Epithelial cell of proximal tubule (primary cell): ENCODE measurements at regions not wholly inside any gene's neighbourhood (a gene's known extent, or its start where the extent isn't known, plus 50 kb on each side); places are given as distances from the start of the nearest gene placed in this dataset.
"Not testable (repeated sequence)": the region's sequence is repeated elsewhere in the genome, so short reads cannot be mapped to it uniquely, and the experiment has no call there.

Experiments used
- DNase-seq: peaks from one replicate; pipeline ENCODE4 v3.0.0-alpha.2; 2011; ENCODE audit warnings: low read depth
- H3K4me3 ChIP-seq: 2 replicates; pipeline ENCODE4 v1.5.1; 2011; ENCODE audit warnings: low read depth, mild to moderate bottlenecking, low read length
- TF ChIP-seq, protein P1 (sequence below): conservative IDR thresholded peaks from 2 replicates; pipeline ENCODE4 v1.5.1; 2012; ENCODE audit warnings: low read depth, mild to moderate bottlenecking, low read length

DNA sequence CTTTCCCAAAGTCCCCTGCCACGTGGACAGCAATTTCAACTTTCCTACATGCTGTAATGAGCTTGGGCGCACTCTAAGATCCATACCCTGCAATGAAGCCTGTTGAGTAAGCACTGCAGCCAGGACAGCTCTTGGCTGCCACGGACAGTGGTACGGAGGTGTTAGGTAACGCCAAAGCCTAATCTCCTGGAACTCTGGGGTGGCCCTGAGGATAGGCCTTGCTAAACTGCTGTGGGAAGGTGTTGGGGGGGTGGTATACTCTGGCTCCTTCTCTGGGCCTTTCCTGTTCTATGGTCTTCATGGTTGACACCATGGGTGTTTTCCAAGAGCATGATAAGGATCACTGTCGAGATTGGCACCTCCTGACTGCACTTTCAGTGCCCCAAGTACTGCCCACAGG is 66.4 kb upstream of the PITX1 start:
- DNase-seq: no peak
- no peak overlapping the region for H3K4me3 ChIP-seq
- TF ChIP-seq, protein P1, sequence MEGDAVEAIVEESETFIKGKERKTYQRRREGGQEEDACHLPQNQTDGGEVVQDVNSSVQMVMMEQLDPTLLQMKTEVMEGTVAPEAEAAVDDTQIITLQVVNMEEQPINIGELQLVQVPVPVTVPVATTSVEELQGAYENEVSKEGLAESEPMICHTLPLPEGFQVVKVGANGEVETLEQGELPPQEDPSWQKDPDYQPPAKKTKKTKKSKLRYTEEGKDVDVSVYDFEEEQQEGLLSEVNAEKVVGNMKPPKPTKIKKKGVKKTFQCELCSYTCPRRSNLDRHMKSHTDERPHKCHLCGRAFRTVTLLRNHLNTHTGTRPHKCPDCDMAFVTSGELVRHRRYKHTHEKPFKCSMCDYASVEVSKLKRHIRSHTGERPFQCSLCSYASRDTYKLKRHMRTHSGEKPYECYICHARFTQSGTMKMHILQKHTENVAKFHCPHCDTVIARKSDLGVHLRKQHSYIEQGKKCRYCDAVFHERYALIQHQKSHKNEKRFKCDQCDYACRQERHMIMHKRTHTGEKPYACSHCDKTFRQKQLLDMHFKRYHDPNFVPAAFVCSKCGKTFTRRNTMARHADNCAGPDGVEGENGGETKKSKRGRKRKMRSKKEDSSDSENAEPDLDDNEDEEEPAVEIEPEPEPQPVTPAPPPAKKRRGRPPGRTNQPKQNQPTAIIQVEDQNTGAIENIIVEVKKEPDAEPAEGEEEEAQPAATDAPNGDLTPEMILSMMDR: no peak

DNA sequence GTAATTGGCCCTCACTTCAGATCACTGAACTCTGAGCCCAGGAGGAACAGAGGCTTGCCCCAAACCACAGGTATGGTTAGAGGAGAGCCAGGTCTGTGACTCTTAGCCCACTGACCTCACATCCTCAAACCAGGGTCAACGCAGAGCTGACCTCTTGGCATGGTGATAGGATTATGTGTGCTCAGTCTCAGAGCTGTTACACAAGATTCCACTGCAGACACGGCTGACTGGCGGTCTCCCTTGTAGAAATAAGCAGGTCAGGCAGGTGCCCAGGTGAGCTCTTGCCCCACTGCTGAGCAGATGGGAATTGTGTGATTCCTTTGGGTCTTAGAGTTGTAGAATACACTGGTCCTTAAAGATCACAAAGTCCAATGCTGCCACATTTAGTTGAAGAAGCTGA is 66.0 kb upstream of the PITX1 start:
- TF ChIP-seq, protein P1: no peak
- no peak overlapping the region for H3K4me3 ChIP-seq
- DNase-seq: no peak

DNA sequence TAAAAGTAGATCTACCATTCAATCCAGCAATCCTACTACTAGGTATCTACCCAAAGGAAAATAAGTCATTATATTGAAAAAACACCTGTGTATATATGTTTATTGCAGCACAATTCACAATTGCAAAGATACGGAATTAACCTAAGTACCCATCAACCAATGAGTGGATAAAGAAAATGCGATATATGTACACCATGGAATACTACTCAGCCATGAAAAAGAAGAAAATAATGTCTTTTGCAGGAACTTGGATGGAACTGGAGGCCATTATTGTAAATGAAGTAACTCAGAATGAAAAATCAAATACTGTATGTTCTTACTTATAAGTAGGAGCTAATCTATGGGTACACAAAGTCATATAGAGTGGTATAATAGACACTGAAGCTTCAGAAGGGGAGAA is 63.4 kb upstream of the PITX1 start:
- H3K4me3 ChIP-seq: no peak overlapping the region
- TF ChIP-seq, protein P1: no peak
- DNase-seq: no peak

DNA sequence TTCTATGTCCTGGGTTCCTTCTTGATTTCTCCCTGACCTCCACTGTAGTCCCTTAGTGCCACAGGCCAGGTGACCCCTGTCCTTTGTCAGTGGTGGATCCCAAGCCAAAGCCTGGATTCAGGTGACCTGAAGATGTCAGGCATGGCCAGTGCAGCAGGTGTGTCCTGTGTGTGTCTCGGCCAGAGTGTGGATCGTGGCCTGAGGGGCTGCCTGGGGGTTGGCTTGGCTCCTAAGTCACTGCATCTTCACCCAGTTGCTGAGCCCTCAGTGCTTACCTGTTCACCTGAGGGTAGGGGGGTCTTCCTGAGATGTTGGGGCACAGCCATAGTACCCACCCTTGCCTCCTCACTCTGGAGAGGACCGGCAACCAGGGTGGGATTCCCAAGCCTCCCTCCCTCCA is 61.8 kb upstream of the PITX1 start:
- H3K4me3 ChIP-seq: no peak overlapping the region
- DNase-seq: no peak
- TF ChIP-seq, protein P1: no peak

DNA sequence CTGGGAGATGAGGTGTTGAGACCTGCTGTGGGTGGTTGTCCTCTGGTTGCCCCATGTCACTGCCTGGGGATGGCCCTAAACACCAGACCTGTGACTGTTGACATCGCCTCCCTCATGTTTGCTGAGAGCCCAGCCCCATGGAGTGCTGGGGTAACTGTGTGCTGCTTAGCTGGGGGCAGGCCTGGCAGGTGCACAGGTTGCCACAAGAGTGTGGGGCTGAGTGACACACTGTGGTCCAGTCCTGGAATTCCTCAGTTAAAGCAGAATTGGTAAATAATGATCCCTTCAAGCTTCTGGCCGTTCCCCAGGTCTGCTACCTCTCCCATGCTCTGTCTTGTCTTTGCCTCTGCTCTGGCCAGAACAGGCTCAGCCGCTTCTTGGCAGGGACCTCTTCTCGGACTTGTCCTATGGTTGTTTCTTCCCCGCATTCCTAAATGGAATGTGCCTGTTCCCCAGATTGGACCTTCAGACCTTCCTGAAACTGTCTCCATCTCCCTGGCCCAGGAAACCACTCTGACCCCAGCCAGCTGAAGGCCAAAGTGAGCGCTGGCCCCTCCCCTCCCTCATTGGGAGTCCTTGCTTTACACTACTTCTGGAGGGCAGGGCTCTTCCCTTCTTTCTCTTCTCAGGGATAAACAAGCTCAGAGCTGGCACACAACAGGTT is 61.2 kb upstream of the PITX1 start:
- no peak for DNase-seq
- H3K4me3 ChIP-seq: no peak overlapping the region
- TF ChIP-seq, protein P1: no peak

DNA sequence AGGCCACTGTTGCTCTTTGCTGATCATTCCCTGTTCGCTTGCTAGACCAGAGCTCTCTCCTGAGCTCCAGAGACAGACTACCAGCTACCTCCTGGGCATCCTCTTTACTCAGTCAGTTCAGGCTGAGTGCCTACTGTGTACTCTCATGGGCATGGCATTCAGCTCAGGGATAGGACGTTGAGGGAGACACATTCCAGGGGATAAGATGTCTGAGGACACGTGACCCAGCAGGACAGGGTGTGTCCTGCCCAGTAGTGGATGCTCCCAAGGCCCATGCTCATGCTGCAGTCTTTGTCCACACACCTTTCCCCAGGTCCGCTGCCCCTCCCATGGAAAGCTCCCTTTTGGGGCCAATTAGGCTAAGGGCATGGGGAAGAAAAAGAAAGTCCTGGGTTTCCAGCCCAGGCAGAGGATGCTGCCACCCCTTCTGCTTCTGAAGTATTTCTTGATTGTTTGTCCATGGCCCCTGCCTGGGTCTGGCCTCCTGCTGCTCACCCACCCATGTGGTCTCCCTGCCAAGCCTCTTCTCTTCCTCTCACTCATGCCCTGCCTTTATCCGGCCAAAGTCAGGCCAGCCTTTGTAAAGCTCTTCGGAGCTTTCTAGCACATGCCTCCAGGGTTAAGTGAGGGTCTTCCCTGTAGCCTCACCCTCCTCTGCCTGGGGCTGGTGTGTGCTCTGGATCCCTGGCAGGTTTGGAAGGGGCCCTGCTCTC is 60.5 kb upstream of the PITX1 start:
- no peak for DNase-seq
- TF ChIP-seq, protein P1: no peak
- H3K4me3 ChIP-seq: no peak overlapping the region

DNA sequence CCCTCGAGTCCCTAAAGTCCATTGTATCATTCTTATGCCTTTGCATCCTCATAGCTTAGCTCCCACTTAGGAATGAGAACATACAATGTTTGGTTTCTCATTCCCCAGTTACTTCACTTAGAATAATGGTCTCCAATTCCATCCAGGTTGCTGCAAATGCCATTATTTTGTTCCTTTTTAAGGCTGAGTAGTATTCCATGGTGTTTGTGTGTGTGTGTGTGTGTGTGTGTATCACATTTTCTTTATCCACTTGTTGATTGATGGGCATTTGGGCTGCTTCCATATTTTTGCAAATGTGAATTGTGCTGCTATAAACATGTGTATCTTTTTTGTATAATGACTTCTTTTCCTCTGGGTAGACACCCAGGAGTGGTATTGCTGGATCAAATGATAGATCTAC is 59.5 kb upstream of the PITX1 start:
- not testable (repeated sequence) for H3K4me3 ChIP-seq, DNase-seq
